IMR-90 (cell line): ENCODE measurements at regions not wholly inside any gene's neighbourhood (a gene's known extent, or its start where the extent isn't known, plus 50 kb on each side); places are given as distances from the start of the nearest gene placed in this dataset.

Experiments
- ATAC-seq: fragments of 200-7000 bp; cut with Tn5 transposase; 2 replicates; pipeline ENCODE4 v1.9.1; 2020; ENCODE audit warnings: low read depth, mild to moderate bottlenecking, moderate library complexity
- BruUV-seq: library from RNA; stranded (reverse); fragments of 400-500 nt; replicated peaks from 2 replicates; lab custom pipeline; 2021; lab: Mats Ljungman, UMichigan
- CTCF ChIA-PET: fragments of 300-600 bp; formaldehyde crosslinking; extraction: SDS; loops from one replicate; lab custom pipeline; 2021; ENCODE audit warnings: antibody characterized with exemption; lab: Yijun Ruan, JAX
- POLR2A ChIA-PET: fragments of 300-600 bp; sonication (Branson Sonifier 250); formaldehyde crosslinking; loops from one replicate; lab custom pipeline; 2022; ENCODE audit warnings: antibody characterized with exemption; ENCODE audit not compliant: unreplicated experiment; lab: Charles Lee
- DNase-seq: peaks from one replicate; pipeline ENCODE4 v3.0.0; 2013
- H2AFZ ChIP-seq: replicated peaks from 2 replicates; pipeline ENCODE3; 2013; ENCODE audit warnings: low read length, mild to moderate bottlenecking; ENCODE audit not compliant: poor library complexity
- H2AK5ac ChIP-seq: 2 replicates; pipeline ENCODE4 v1.6.1; 2013; ENCODE audit warnings: low read depth, low read length, inconsistent platforms
- H2AK9ac ChIP-seq: replicated peaks from 2 replicates; pipeline ENCODE3; 2013; ENCODE audit warnings: mild to moderate bottlenecking, low read depth, low read length, moderate library complexity; ENCODE audit not compliant: poor library complexity
- H2BK120ac ChIP-seq: 2 replicates; pipeline ENCODE4 v1.6.1; 2013; ENCODE audit warnings: low read depth, low read length, inconsistent platforms
- H2BK15ac ChIP-seq: 3 replicates; pipeline ENCODE4 v1.6.1; 2013; ENCODE audit warnings: low read depth, low read length, inconsistent platforms
- H2BK20ac ChIP-seq: 2 replicates; pipeline ENCODE4 v1.6.1; 2013; ENCODE audit warnings: low read depth, mild to moderate bottlenecking, inconsistent platforms, low read length, moderate library complexity
- H2BK5ac ChIP-seq: 2 replicates; pipeline ENCODE4 v1.6.1; 2013; ENCODE audit warnings: mild to moderate bottlenecking, low read depth, low read length, inconsistent platforms; ENCODE audit not compliant: poor library complexity, severe bottlenecking
- H3K14ac ChIP-seq: replicated peaks from 2 replicates; pipeline ENCODE4 v1.6.1; 2013; ENCODE audit warnings: low read depth, low read length, inconsistent platforms
- H3K18ac ChIP-seq: 2 replicates; pipeline ENCODE4 v1.6.1; 2013; ENCODE audit warnings: low read depth, low read length, control low read depth
- H3K23ac ChIP-seq: 2 replicates; pipeline ENCODE4 v1.6.1; 2013; ENCODE audit warnings: low read depth, low read length, inconsistent platforms
- H3K27ac ChIP-seq: 2 replicates; pipeline ENCODE4 v1.5.1; 2013; ENCODE audit warnings: mild to moderate bottlenecking, control low read depth, low read length; ENCODE audit not compliant: insufficient read depth
- H3K27me3 ChIP-seq: 2 replicates; pipeline ENCODE4 v1.6.1; 2013; ENCODE audit warnings: low read length; ENCODE audit not compliant: control insufficient read depth, insufficient read depth
- H3K36me3 ChIP-seq: 2 replicates; pipeline ENCODE4 v1.6.1; 2013; ENCODE audit warnings: low read length, mixed read lengths; ENCODE audit not compliant: control insufficient read depth, insufficient read depth
- H3K4ac ChIP-seq: 2 replicates; pipeline ENCODE4 v1.6.1; 2013; ENCODE audit warnings: low read depth, low read length, inconsistent platforms
- H3K4me1 ChIP-seq: 2 replicates; pipeline ENCODE4 v1.6.1; 2013; ENCODE audit warnings: low read length, mixed read lengths; ENCODE audit not compliant: control insufficient read depth, insufficient read depth
- H3K4me2 ChIP-seq: 2 replicates; pipeline ENCODE4 v1.6.1; 2013; ENCODE audit warnings: low read depth, mild to moderate bottlenecking, control low read depth, low read length, moderate library complexity
- H3K4me3 ChIP-seq: 2 replicates; pipeline ENCODE4 v1.5.1; 2013; ENCODE audit warnings: low read depth, mild to moderate bottlenecking, control low read depth, low read length, moderate library complexity; ENCODE audit not compliant: insufficient read depth
- H3K56ac ChIP-seq: 2 replicates; pipeline ENCODE4 v1.6.1; 2013; ENCODE audit warnings: low read length, inconsistent platforms; ENCODE audit not compliant: insufficient read depth; ENCODE audit errors: extremely low read depth
- H3K79me1 ChIP-seq, 2 experiments: 2 replicates each; pipeline ENCODE4 v1.6.1; 2013; ENCODE audit warnings: low read length in 2 of 2, inconsistent platforms in 1 of 2, low read depth in 1 of 2
- H3K9ac ChIP-seq: 2 replicates; pipeline ENCODE4 v1.6.1; 2013; ENCODE audit warnings: low read depth, low read length, control low read depth
- H3K9me1 ChIP-seq: 2 replicates; pipeline ENCODE4 v1.6.1; 2013; ENCODE audit warnings: low read length, inconsistent platforms; ENCODE audit not compliant: insufficient read depth
- H3K9me3 ChIP-seq: 2 replicates; pipeline ENCODE4 v1.6.1; 2013; ENCODE audit warnings: low read length; ENCODE audit not compliant: control insufficient read depth, insufficient read depth
- H4K20me1 ChIP-seq: 2 replicates; pipeline ENCODE4 v1.6.1; 2013; ENCODE audit warnings: low read length, inconsistent platforms; ENCODE audit not compliant: insufficient read depth
- H4K5ac ChIP-seq: 2 replicates; pipeline ENCODE4 v1.6.1; 2013; ENCODE audit warnings: mild to moderate bottlenecking, low read depth, low read length, control low read depth
- H4K8ac ChIP-seq, 2 experiments: 2 replicates each; pipeline ENCODE4 v1.6.1; 2013; ENCODE audit warnings: low read depth in 2 of 2, low read length in 2 of 2, control low read depth in 1 of 2, inconsistent platforms in 1 of 2
- H4K91ac ChIP-seq: 2 replicates; pipeline ENCODE4 v1.6.1; 2013; ENCODE audit warnings: low read depth, low read length, inconsistent platforms; ENCODE audit not compliant: insufficient read depth
- POLR2A ChIP-seq: IDR thresholded peaks from 2 replicates; pipeline ENCODE4 v1.6.1; 2012; ENCODE audit warnings: mild to moderate bottlenecking, low read depth, low read length
- WGBS, 2 experiments: methylation state at CpG; one replicate each; pipeline versions ENCODE4 v1.1.5 to v1.1.7; 2013; ENCODE audit warnings: missing lambda C conversion rate in 2 of 2; ENCODE audit not compliant: insufficient read length in 1 of 2; ENCODE audit errors: extremely low coverage in 2 of 2; 5-methylcytosine and 5-hydroxymethylcytosine counted together
- dilution Hi-C: fragments of 300-500 bp; cut with HindIII; formaldehyde crosslinking; loops from one replicate; pipeline ENCODE4 v1.14.3; 2018; ENCODE audit warnings: low sequenced_read_pairs; ENCODE audit not compliant: unreplicated experiment
- in situ Hi-C: fragments of 300-500 bp; cut with MboI; formaldehyde crosslinking; loops from 3 replicates; pipeline ENCODE4 v1.14.3; 2019; ENCODE audit warnings: low sequenced_read_pairs, inconsistent platforms, mixed read lengths
- intact Hi-C: fragments of 100-400 bp; cut with micrococcal nuclease; formaldehyde crosslinking; loops from 2 replicates; pipeline ENCODE4 v1.10.0; 2022

- intact Hi-C loops (loop anchor here (5.0 to 10.0 kb wide), 2 partner anchors 193 to 345 kb away; no protein-coding TSS in a partner anchor), dilution Hi-C loops (no loop called here)
- no peak overlapping the region for H2BK20ac ChIP-seq
Measured at GRCh38 chr21:16087523-16087922, 357.7 kb downstream of the USP25 start.

More at GRCh38 chr21:16087523-16087922, 357.7 kb downstream of the USP25 start:
- Histone ChIP-seq H3K23ac (no peak overlapping the region), H3K36me3 (no peaks in the 10 kb centered on the region), H3K14ac (no peak overlapping the region), H3K9ac (no peak overlapping the region), H2BK120ac (no peak overlapping the region), H4K91ac (no peak overlapping the region), H3K4me2 (no peak overlapping the region), H4K8ac (no peak overlapping the region), H3K18ac (no peak overlapping the region), H2AK9ac (no peak overlapping the region), H4K20me1 (no peaks in the 10 kb centered on the region), H3K9me3 (no peaks in the 10 kb centered on the region), H2BK5ac (no peak overlapping the region), H3K27me3 (no peaks in the 10 kb centered on the region), H3K79me1 (no peaks in the 10 kb centered on the region), H3K9me1 (no peaks in the 10 kb centered on the region), H2BK15ac (no peak overlapping the region), H3K56ac (no peak overlapping the region), H3K27ac (no peak overlapping the region), H3K4ac (no peak overlapping the region), H2AFZ (no peak overlapping the region), H4K5ac (no peak overlapping the region), H3K4me1 (no peaks in the 10 kb centered on the region), H2AK5ac (no peak overlapping the region), H3K4me3 (no peak overlapping the region)
- TF ChIP-seq POLR2A: no peak
- DNase-seq (no peak), ATAC-seq (no peak)
- in situ Hi-C loops: no loop called here
- ChIA-PET POLR2A (no interaction called here), CTCF (no interaction called here)
- 100% methylated on average over 1 of the region's 1 CpG; no CpG with 5 or more reads in 1 of the 2 experiments for WGBS, 2 experiments
- no TSS peak for BruUV-seq
